AG04450 (cell line): ENCODE measurements at regions not wholly inside any gene's neighbourhood (a gene's known extent, or its start where the extent isn't known, plus 50 kb on each side); places are given as distances from the start of the nearest gene placed in this dataset.

Experiments
- CTCF ChIA-PET: fragments of 300-600, 350-600 bp; formaldehyde crosslinking; extraction: SDS; loops from one replicate; lab custom pipeline; 2022; ENCODE audit warnings: antibody characterized with exemption, inconsistent platforms; lab: Charles Lee
- POLR2A ChIA-PET: fragments of 350-600 bp; formaldehyde crosslinking; extraction: SDS; loops from one replicate; lab custom pipeline; 2021; ENCODE audit warnings: antibody characterized with exemption, inconsistent platforms; lab: Yijun Ruan, JAX
- DNase-seq: peaks from one replicate; pipeline ENCODE4 v3.0.0-alpha.2; 2011; ENCODE audit warnings: low read depth, low spot score
- H3K27ac ChIP-seq: one replicate; pipeline ENCODE4 v1.5.1; 2012; ENCODE audit warnings: low read depth, low read length, control low read depth
- H3K27me3 ChIP-seq: one replicate; pipeline ENCODE4 v1.6.0; 2012; ENCODE audit warnings: low read length; ENCODE audit not compliant: control insufficient read depth, insufficient read depth
- H3K4me3 ChIP-seq: 2 replicates; pipeline ENCODE4 v1.5.1; 2011; ENCODE audit warnings: mild to moderate bottlenecking, low read depth, low read length, control low read depth
- H3K9me3 ChIP-seq: 2 replicates; pipeline ENCODE4 v1.5.1; 2012; ENCODE audit warnings: low read length; ENCODE audit not compliant: control insufficient read depth, insufficient read depth
- CTCF ChIP-seq: IDR thresholded peaks from 2 replicates; pipeline ENCODE4 v1.5.1; 2011; ENCODE audit warnings: low read depth, low read length, control low read depth, inconsistent platforms

- no peak for DNase-seq
- H3K27ac ChIP-seq, result no peak overlapping the region
- H3K9me3 ChIP-seq, result peaks cover 10% of the 10 kb centered on the region; the same call in 1 of the 2 replicates
- ChIA-PET CTCF (no interaction called here), POLR2A (no interaction called here)
- H3K4me3 ChIP-seq, result no peak overlapping the region
- no peaks in the 10 kb centered on the region for H3K27me3 ChIP-seq
- no peak for TF ChIP-seq CTCF
Observed at GRCh38 chr4:62407534-62407933, 1207.4 kb downstream of the ADGRL3 start.

- no peak for DNase-seq
- Histone ChIP-seq H3K9me3 (peaks cover 8% of the 10 kb centered on the region; the same call in 1 of the 2 replicates), H3K27me3 (no peaks in the 10 kb centered on the region), H3K27ac (no peak overlapping the region), H3K4me3 (no peak overlapping the region)
- CTCF ChIA-PET, result no interaction called here
- no peak for TF ChIP-seq CTCF
- POLR2A ChIA-PET, result no interaction called here
Observed at GRCh38 chr4:62402088-62402806, 1202.1 kb downstream of the ADGRL3 start.

DNA sequence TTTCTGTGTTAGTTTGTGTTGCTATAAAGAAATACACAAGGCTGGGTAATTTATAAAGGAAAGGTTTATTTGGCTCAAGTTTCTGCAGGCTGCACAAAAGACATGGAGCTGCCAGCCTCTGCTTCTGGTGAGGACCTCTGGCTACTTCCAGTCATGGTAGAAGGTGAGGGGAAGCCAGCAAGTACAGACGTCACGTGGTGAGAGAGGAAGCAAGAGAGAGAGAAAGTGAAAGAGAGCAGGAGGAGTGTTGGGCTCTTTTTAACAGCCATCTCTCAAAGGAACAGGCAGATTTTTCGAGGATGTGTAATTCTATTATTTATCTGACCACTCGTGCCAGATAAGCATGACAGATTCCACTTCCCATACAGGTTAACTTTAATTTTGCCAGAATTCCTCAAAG is 1199.1 kb downstream of the ADGRL3 start:
- ChIA-PET CTCF (no interaction called here), POLR2A (no interaction called here)
- Histone ChIP-seq H3K9me3 (peaks cover 3% of the 10 kb centered on the region; the same call in 1 of the 2 replicates), H3K4me3 (no peak overlapping the region), H3K27me3 (no peaks in the 10 kb centered on the region), H3K27ac (no peak overlapping the region)
- TF ChIP-seq CTCF, result no peak
- no peak for DNase-seq

- no peak for TF ChIP-seq CTCF
- POLR2A ChIA-PET, result no interaction called here
- Histone ChIP-seq H3K9me3 (peaks cover 3% of the 10 kb centered on the region; the same call in 1 of the 2 replicates), H3K4me3 (no peak overlapping the region), H3K27ac (no peak overlapping the region), H3K27me3 (no peaks in the 10 kb centered on the region)
- no peak for DNase-seq
- CTCF ChIA-PET, result no interaction called here
Observed at GRCh38 chr4:62398318-62398717, 1198.2 kb downstream of the ADGRL3 start.

DNA sequence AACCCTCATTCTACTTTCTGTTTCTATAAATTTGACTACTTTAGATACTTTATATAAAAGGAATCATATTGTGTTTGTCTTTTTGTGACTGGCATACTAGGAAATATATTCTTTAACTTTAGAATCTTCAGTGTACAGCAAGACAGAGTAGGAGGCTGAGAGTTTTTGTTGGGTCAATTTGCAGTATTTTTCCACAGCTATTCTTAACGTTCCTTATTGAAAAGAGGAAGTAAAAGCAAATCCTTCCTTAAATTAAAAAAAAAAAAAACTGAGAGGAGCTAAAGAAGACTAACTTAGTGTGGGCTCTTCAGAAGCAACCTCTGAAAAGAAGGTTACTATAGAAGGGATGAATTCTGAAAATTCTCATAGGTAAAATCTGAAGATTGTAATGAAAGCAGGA is 1194.6 kb downstream of the ADGRL3 start:
- ChIA-PET POLR2A (no interaction called here), CTCF (no interaction called here)
- TF ChIP-seq CTCF, result no peak
- no peaks in the 10 kb centered on the region for H3K27me3 ChIP-seq
- no peak overlapping the region for H3K4me3 ChIP-seq
- peaks cover 3% of the 10 kb centered on the region; the same call in 1 of the 2 replicates for H3K9me3 ChIP-seq
- DNase-seq, result no peak
- no peak overlapping the region for H3K27ac ChIP-seq
